Frontal cortex (tissue), 3 donors: ENCODE measurements at regions not wholly inside any gene's neighbourhood (a gene's known extent, or its start where the extent isn't known, plus 50 kb on each side); places are given as distances from the start of the nearest gene placed in this dataset.

Experiments used
- DNase-seq, 2 donors: peaks; one replicate each; pipeline ENCODE4 v3.0.0; 2012; ENCODE audit warnings: low spot score in 2 of 2
- FAIRE-seq: peaks from 2 replicates; lab custom pipeline; 2012; peaks lifted over from hg19 to GRCh38; lab: Jason Lieb, UNC
- donor health status: control.
- donor health status: control.
- donor health status: control.

- no peak for DNase-seq
- FAIRE-seq, result no peak
These were observed 259.9 kb downstream of the GLRX3 start for GRCh38 chr10:130396044-130396443.

DNA sequence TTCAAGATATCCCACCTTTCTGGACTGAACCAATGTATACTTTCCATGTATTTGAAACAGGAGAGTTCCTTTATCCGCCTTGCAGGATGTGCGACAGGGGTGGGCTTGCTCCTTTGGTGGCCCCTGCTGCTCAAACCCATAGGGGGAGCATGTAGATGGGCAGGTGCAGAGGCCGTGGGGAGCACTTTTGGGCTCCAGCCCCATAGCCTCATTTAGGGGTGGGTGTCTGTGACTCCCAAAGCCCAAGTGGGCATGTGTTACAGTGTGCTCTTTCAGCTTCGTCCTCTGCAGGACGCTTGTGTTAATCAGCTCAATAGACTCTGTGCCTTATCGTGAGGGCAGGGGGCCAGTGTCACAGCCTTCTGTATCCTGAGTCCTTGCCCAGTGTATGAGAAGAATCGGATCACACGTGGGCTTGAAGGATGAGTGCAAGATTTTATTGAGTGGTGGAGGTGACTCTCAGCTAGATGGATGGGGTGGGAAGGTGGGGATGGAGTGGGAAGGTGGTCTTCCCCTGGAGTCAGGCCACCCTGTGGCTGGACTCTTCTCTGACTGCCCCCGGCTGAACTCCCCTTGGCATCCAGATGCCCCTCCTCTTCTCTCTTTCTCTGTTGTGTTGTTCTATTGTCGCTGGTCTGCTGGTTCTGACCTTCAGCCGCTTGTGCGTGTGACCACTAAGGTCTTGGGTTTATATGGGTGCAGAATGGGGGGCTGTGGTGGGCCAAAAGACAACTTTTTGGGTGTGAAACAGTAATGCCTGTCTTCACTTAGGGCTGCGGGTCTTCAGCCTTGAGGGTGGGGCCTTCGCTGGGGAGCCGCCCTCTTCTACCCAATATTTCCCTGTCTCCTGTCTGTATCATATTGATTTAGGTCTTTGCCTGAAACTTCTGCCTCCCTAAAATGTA is 262.2 kb downstream of the GLRX3 start:
- DNase-seq (no peak), FAIRE-seq (no peak)

GRCh38 chr10:130399425-130399950 is 263.3 kb downstream of the GLRX3 start:
- DNase-seq (no peak), FAIRE-seq (no peak)

- peak in 1 of 2 donors; percentile 15 for DNase-seq
- no peak for FAIRE-seq
These were observed 264.7 kb downstream of the GLRX3 start for GRCh38 chr10:130400890-130401289.

- FAIRE-seq, result no peak
These were observed 265.9 kb downstream of the GLRX3 start for GRCh38 chr10:130401860-130402765.

DNA sequence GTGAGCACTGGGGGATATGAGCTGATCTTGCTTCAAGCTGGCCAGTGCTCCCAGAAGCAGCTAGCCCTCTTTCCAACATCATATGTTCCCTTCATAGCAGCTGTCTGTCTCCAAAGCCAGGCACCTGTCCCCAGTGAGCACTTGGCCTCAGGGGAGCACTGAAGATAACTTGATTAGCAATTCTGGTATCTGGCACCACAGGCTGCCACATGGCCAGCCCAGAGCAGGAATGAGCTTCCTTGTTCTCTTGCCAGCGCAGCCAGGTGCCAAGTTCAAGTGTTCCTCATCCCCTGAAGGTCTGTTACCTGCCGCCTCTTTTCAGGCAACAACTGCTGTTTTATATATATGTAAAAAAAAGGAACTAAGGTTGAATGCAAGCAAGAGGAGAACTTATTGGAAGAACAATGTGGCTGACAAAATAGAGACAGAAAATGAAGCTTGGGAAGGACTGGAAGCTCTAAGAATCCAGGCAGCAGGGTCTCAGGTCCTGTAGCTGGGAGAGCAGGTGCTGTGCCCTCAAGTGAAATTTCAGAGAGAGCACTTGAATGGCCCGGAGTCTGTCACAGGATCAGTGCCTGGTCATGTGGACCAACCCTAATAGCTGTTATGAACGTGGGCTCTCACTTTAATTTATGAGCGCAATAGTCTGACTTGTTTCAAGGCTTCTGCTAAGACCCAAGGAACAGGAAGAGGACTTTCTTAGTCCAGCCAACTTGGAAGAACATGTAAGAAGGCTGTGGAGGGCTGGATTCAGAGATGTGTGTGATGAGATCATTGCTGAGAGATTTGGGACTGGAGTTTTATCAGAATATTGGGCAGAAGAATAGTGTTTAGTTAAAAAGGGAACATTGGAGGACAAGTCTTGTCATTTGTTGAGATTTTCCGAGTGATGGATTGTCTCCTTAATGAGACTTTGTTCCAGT is 267.2 kb downstream of the GLRX3 start:
- no peak for FAIRE-seq
- DNase-seq, result no peak

More at GRCh38 chr10:130401860-130402765, 265.9 kb downstream of the GLRX3 start:
- DNase-seq, result no peak

GRCh38 chr10:130404476-130405055 is 268.4 kb downstream of the GLRX3 start:
- DNase-seq, result no peak
- no peak for FAIRE-seq

- no peak for DNase-seq
- FAIRE-seq, result no peak
These were observed 270.9 kb downstream of the GLRX3 start for GRCh38 chr10:130407052-130407451.

GRCh38 chr10:130409331-130409730 is 273.1 kb downstream of the GLRX3 start:
- FAIRE-seq (no peak), DNase-seq (no peak)

GRCh38 chr10:130409931-130410330 is 273.7 kb downstream of the GLRX3 start:
- no peak for FAIRE-seq
- DNase-seq, result no peak

GRCh38 chr10:130411496-130412085 is 275.4 kb downstream of the GLRX3 start:
- FAIRE-seq (no peak), DNase-seq (no peak)

GRCh38 chr10:130412317-130412716 is 276.1 kb downstream of the GLRX3 start:
- DNase-seq, result no peak
- FAIRE-seq, result no peak

DNA sequence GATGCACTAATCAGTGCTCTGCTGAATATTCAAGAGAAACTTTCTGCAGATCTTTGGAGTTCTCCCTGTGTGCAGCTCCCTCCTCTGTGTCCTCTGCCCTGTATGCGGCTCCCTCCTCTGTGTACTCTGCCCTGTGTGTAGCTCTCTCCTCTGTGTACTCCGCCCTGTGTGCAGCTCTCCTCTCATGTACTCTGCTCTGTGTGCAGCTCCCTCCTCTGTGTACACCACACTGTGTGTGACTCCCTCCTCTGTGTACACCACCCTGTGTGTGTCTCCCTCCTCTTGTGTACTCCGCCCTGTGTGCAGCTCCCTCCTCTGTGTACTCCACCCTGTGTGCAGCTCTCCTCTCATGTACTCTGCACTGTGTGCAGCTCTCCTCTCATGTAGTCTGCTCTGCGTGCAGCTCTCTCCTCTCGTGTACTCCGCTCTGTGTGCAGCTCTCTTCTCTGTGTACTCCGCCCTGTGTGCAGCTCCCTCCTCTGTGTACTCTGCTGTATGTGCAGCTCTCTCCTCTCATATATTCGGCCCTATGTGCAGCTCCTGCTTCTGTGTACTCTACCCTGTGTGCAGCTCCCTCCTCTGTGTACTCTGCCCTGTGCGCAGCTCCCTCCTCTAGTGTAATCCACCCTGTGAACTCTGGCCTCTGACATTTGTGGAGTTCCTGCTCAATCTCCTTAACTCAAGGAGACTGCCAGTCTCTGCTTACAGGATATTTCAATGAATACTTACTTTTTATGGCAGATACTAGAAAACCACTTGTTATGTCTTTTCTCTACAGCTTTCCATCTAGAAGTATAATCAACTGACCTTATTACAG is 280.4 kb downstream of the GLRX3 start:
- no peak for DNase-seq

GRCh38 chr10:130418731-130419130 is 282.5 kb downstream of the GLRX3 start:
- no peak for DNase-seq
- no peak for FAIRE-seq

More for the DNA sequence above, 280.4 kb downstream of the GLRX3 start:
- FAIRE-seq, result no peak

DNA sequence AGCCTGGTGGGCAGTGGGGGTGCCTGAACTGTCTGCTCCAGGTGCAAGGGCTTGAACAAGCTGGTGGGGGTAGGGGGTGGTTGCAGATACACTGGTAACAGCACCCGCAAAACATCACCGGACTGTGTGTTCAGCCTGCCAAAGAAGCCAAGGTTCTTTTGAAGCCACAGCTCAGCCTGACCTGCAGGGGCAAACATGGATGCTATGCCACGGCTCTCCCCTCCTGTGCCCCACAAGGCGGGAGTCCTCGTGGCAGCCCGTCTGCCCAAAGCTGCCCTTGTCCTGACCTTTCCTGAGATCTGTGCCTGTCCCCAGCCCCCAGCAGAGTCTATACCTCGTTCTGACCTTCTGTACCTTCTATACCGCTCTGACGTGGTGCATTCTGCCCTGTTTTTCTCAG is 285.7 kb downstream of the GLRX3 start:
- DNase-seq, result no peak
- no peak for FAIRE-seq

DNA sequence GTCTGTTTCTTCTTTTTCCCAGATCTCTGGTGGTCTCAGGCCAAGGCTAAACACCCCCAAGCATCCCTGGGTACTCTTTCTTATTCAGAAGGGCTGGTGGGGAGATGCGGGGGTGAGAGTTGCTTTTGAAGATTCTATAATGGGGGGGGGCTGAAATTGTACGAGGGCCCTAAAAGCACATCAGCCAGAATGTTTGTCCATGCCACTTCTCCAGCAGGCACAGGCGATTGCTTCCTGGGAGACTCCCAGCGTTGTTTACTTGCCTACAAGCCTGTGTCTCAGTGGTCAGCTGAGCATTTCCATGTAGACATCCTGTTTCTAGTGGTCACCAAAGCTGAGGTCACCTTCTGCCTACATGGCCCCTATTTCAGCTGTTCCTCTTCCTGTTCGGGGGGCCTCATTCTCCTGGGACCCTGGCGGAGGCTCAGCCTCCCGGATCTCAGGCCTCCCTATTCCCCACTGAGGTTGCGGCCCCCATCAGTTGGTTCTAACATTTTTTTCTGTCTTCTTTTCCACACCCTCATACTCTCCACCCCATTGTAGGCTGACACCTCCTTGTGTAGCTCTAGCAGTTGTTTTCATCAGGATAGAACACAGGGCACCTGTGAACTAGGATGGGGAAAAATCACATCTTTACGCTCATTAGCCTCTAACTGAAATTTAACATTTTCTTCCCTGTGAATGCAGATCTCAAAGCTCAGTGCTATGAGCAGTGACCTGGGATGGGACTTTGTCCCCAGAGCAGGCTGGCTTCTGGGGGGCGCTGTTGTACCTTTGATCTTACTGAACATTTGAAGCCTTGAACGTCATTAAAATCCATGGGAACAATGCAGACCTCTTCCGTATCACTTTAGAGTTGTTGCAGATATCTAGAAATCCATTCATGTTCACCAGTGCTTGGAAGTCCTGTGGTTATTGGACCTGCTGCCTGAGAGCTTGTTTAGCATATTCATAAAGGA is 286.5 kb downstream of the GLRX3 start:
- DNase-seq, result no peak

More for the DNA sequence above, 286.5 kb downstream of the GLRX3 start:
- FAIRE-seq, result no peak
